Kidney (tissue), 13 donors: ENCODE measurements at regions not wholly inside any gene's neighbourhood (a gene's known extent, or its start where the extent isn't known, plus 50 kb on each side); places are given as distances from the start of the nearest gene placed in this dataset.

Source experiments
- DNase-seq, 5 donors: peaks; one replicate each; pipeline ENCODE4 v3.0.0-alpha.2; 2013 to 2020
- FAIRE-seq: peaks from 2 replicates; lab custom pipeline; 2012; peaks lifted over from hg19 to GRCh38; lab: Jason Lieb, UNC
- H3K27ac ChIP-seq, 2 donors: one replicate each; pipeline ENCODE4 v1.7.0; 2013; ENCODE audit warnings: low read depth in 2 of 2, low read length in 2 of 2, inconsistent platforms in 1 of 2
- H3K27me3 ChIP-seq: one replicate; pipeline ENCODE4 v1.7.1; 2013; ENCODE audit warnings: low read length, inconsistent platforms; ENCODE audit not compliant: control insufficient read depth, insufficient read depth
- H3K36me3 ChIP-seq, 3 donors: one replicate each; pipeline versions ENCODE4 v1.7.0 to v1.7.1; 2013; ENCODE audit warnings: low read length in 3 of 3, control low read depth in 1 of 3, inconsistent platforms in 1 of 3; ENCODE audit not compliant: insufficient read depth in 3 of 3, control insufficient read depth in 2 of 3
- H3K4me1 ChIP-seq, 3 donors: one replicate each; pipeline versions ENCODE4 v1.7.0 to v1.7.1; 2013; ENCODE audit warnings: low read length in 3 of 3, inconsistent platforms in 1 of 3, low read depth in 1 of 3; ENCODE audit not compliant: control insufficient read depth in 2 of 3, insufficient read depth in 2 of 3
- H3K4me3 ChIP-seq, 3 donors: one replicate each; pipeline versions ENCODE4 v1.7.0 to v1.8.1; 2013; ENCODE audit warnings: low read length in 3 of 3, control low read depth in 1 of 3, inconsistent platforms in 1 of 3
- H3K9ac ChIP-seq, 3 donors: one replicate each; pipeline versions ENCODE4 v1.7.0 to v1.7.1; 2013; ENCODE audit warnings: low read length in 3 of 3, control low read depth in 1 of 3, inconsistent platforms in 1 of 3
- H3K9me3 ChIP-seq, 3 donors: one replicate each; pipeline versions ENCODE4 v1.7.0 to v1.7.1; 2013; ENCODE audit warnings: low read length in 3 of 3, control low read depth in 1 of 3, inconsistent platforms in 1 of 3; ENCODE audit not compliant: control insufficient read depth in 2 of 3, insufficient read depth in 1 of 3
- intact Hi-C: fragments of 100-400 bp; cut with DNase I; formaldehyde crosslinking; loops from one replicate; pipeline ENCODE4 v1.11.1; 2022
- TF ChIP-seq, protein P1 (sequence below): IDR thresholded peaks from 3 replicates; pipeline ENCODE4 v1.5.1; 2012; ENCODE audit warnings: mild to moderate bottlenecking, moderate library complexity, borderline replicate concordance; ENCODE audit not compliant: insufficient read depth; ENCODE audit errors: extremely low read depth
- donor health status: control.
- donor health status: control.
- donor health status: control.
- donor health status: control.
- donor health status: control.
- donor health status: DM: yes; HTN: yes; CAD: no.
- donor health status: Normal renal cell carcinoma (clear cell type).

DNA sequence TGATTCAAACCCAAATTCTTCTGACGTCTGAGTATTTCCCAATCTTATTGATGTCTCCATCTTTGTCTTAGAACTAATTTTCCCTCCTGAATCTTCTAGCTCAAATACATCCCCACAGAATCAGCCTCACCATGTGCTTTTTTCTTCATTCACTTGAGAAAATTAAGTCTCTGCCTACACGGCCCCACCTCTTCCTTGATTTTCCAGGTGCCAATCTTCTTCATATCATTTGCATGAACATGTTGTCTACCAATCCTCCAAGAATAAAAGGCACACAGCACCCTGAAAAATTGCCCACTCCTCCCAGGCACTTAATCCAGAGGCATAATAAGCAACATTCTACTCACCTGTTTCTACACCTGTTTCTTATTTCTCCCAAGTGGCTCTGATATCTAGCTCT lies 408.1 kb upstream of the NBEA start:
- H3K4me1 ChIP-seq = no peaks in the 10 kb centered on the region
- H3K27me3 ChIP-seq = no peaks in the 10 kb centered on the region
- no peak overlapping the region for H3K27ac ChIP-seq
- intact Hi-C loops = no loop called here
- H3K9me3 ChIP-seq = no peaks in the 10 kb centered on the region
- no peak for DNase-seq
- no peaks in the 10 kb centered on the region for H3K36me3 ChIP-seq
- H3K9ac ChIP-seq = no peak overlapping the region
- FAIRE-seq = no peak
- H3K4me3 ChIP-seq = no peak overlapping the region
- TF ChIP-seq, protein P1, sequence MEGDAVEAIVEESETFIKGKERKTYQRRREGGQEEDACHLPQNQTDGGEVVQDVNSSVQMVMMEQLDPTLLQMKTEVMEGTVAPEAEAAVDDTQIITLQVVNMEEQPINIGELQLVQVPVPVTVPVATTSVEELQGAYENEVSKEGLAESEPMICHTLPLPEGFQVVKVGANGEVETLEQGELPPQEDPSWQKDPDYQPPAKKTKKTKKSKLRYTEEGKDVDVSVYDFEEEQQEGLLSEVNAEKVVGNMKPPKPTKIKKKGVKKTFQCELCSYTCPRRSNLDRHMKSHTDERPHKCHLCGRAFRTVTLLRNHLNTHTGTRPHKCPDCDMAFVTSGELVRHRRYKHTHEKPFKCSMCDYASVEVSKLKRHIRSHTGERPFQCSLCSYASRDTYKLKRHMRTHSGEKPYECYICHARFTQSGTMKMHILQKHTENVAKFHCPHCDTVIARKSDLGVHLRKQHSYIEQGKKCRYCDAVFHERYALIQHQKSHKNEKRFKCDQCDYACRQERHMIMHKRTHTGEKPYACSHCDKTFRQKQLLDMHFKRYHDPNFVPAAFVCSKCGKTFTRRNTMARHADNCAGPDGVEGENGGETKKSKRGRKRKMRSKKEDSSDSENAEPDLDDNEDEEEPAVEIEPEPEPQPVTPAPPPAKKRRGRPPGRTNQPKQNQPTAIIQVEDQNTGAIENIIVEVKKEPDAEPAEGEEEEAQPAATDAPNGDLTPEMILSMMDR = no peak

DNA sequence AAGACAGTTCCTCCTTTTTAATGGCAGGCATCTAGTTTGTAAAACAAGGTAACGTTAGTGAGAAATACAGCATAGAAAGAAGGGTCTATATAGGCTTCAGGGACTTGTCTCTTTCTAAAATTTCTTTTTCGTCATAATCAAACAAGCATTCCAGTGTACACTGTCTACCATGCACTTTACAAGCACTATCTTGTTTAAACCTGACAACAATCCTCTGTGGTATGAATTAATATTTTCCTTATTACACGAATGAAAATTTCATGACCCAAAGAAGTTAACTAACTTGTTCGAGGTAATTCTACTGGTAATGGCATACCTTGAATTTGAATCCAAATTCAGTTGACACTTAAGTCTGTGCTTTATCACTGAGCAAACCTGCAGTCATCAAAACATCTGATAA lies 399.7 kb upstream of the NBEA start:
- no peak overlapping the region for H3K27ac ChIP-seq
- FAIRE-seq (no peak), DNase-seq (no peak)
- TF ChIP-seq, protein P1 = no peak
- H3K4me3 ChIP-seq = no peak overlapping the region
- intact Hi-C loops = no loop called here
- no peaks in the 10 kb centered on the region for H3K4me1 ChIP-seq
- H3K9ac ChIP-seq = no peak overlapping the region
- no peaks in the 10 kb centered on the region for H3K27me3 ChIP-seq
- H3K36me3 ChIP-seq = no peaks in the 10 kb centered on the region
- no peaks in the 10 kb centered on the region for H3K9me3 ChIP-seq

DNA sequence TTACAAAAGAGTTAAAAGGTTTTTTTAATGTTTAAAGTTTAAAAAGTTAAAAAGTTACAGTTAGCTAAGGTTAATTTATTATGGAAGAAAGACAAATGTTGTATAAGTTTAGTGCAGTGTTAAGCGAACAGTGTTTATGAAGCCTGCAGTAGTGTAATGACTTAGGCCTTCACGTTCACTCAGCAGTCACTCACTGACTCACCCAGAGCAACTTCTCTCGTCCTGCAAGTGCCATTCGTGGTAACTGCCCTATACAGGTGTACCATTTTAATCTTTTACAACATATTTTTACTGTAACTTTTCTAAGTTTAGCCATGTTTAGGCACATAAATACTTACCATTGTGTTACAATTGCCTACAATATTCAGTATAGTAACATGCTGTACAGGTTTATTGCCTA lies 398.2 kb upstream of the NBEA start:
- DNase-seq (no peak), FAIRE-seq (no peak)
- H3K4me3 ChIP-seq = no peak overlapping the region
- H3K27me3 ChIP-seq = no peaks in the 10 kb centered on the region
- no peaks in the 10 kb centered on the region for H3K4me1 ChIP-seq
- TF ChIP-seq, protein P1 = no peak
- intact Hi-C loops = no loop called here
- H3K36me3 ChIP-seq = no peaks in the 10 kb centered on the region
- H3K9ac ChIP-seq = no peak overlapping the region
- no peaks in the 10 kb centered on the region for H3K9me3 ChIP-seq
- no peak overlapping the region for H3K27ac ChIP-seq

DNA sequence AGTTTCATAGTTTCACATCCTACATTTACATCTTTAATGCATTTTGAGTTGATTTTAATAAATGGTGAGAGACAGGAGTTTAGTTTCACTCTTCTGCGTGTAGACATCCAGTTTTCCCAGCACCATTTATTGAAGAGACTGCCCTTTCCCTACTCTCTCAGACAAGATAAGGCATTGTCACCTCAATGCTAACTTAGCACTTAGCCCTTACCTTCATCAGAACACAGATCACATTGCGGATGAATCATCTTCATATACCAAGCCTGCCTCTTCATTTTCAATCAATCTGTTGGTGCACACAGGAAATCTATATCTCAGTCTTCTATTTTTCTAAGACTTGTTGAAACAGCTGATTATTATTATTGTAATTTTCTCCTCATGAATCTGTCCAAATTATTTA lies 396.6 kb upstream of the NBEA start:
- no peak overlapping the region for H3K4me3 ChIP-seq
- intact Hi-C loops = no loop called here
- FAIRE-seq (no peak), DNase-seq (no peak)
- H3K4me1 ChIP-seq = no peaks in the 10 kb centered on the region
- H3K27me3 ChIP-seq = no peaks in the 10 kb centered on the region
- H3K9ac ChIP-seq = no peak overlapping the region
- no peak overlapping the region for H3K27ac ChIP-seq
- TF ChIP-seq, protein P1 = no peak
- H3K9me3 ChIP-seq = no peaks in the 10 kb centered on the region
- no peaks in the 10 kb centered on the region for H3K36me3 ChIP-seq
